Peyer's patch (tissue), 4 donors: ENCODE measurements at regions not wholly inside any gene's neighbourhood (a gene's known extent, or its start where the extent isn't known, plus 50 kb on each side); places are given as distances from the start of the nearest gene placed in this dataset.

Source experiments
- CTCF ChIP-seq, 6 experiments: fragments of 450-650 bp in 4 of 6; fragments of 200-600 bp in 2 of 6; sonication (generic) in 1 of 6; IDR thresholded peaks; one replicate each; pipeline ENCODE4 v1.5.1; 2017 to 2019; ENCODE audit warnings: antibody characterized with exemption in 6 of 6, mild to moderate bottlenecking in 3 of 6, moderate library complexity in 1 of 6
- POLR2A ChIP-seq, 2 donors: fragments of 450-650 bp; IDR thresholded peaks; one replicate each; pipeline ENCODE4 v1.5.1; 2017; ENCODE audit warnings: antibody characterized with exemption in 2 of 2, mild to moderate bottlenecking in 2 of 2, moderate library complexity in 2 of 2

GRCh38 chr10:93245779-93246178 is 172.1 kb downstream of the CYP26A1 start:
- TF ChIP-seq POLR2A (IDR thresholded peaks at IDR 0.05) (no peak), CTCF (IDR thresholded peaks at IDR 0.05) (no peak)
